HUDEP-2 (cell line): ENCODE measurements at regions not wholly inside any gene's neighbourhood (a gene's known extent, or its start where the extent isn't known, plus 50 kb on each side); places are given as distances from the start of the nearest gene placed in this dataset.

Source experiments
- DNase-seq, 76 experiments: peaks; one replicate each; lab custom pipeline; 2025; ENCODE audit not compliant: unreplicated experiment in 76 of 76; lab: John Stamatoyannopoulos, UW

- no peak for DNase-seq
Observed at GRCh38 chr20:6942266-6942665, 174.8 kb downstream of the BMP2 start.

- no peak for DNase-seq
Observed at GRCh38 chr20:6944292-6944691, 176.8 kb downstream of the BMP2 start.

- DNase-seq = no peak
Observed at GRCh38 chr20:6953611-6954010, 186.1 kb downstream of the BMP2 start.

- DNase-seq = no peak
Observed at GRCh38 chr20:6954219-6954618, 186.7 kb downstream of the BMP2 start.

- no peak for DNase-seq
Observed at GRCh38 chr20:6956056-6956455, 188.6 kb downstream of the BMP2 start.

GRCh38 chr20:6956574-6956973 lies 189.1 kb downstream of the BMP2 start:
- no peak for DNase-seq

GRCh38 chr20:6959900-6960312 lies 192.4 kb downstream of the BMP2 start:
- no peak for DNase-seq

- DNase-seq = no peak
Observed at GRCh38 chr20:6966721-6967120, 199.2 kb downstream of the BMP2 start.

GRCh38 chr20:6974838-6975237 lies 207.4 kb downstream of the BMP2 start:
- no peak for DNase-seq

GRCh38 chr20:6975311-6975710 lies 207.8 kb downstream of the BMP2 start:
- no peak for DNase-seq

GRCh38 chr20:6976106-6976900 lies 208.8 kb downstream of the BMP2 start:
- no peak for DNase-seq

GRCh38 chr20:6979621-6980020 lies 212.1 kb downstream of the BMP2 start:
- no peak for DNase-seq

- DNase-seq = no peak
Observed at GRCh38 chr20:6993011-6993410, 225.5 kb downstream of the BMP2 start.

- no peak for DNase-seq
Observed at GRCh38 chr20:6993511-6993910, 226.0 kb downstream of the BMP2 start.

- DNase-seq = no peak
Observed at GRCh38 chr20:6994452-6994851, 227.0 kb downstream of the BMP2 start.

GRCh38 chr20:6998909-6999308 lies 231.4 kb downstream of the BMP2 start:
- no peak for DNase-seq

GRCh38 chr20:6999381-6999780 lies 231.9 kb downstream of the BMP2 start:
- DNase-seq = no peak

GRCh38 chr20:7003598-7003997 lies 236.1 kb downstream of the BMP2 start:
- no peak for DNase-seq

GRCh38 chr20:7004801-7005200 lies 237.3 kb downstream of the BMP2 start:
- no peak for DNase-seq

GRCh38 chr20:7010527-7010926 lies 243.0 kb downstream of the BMP2 start:
- DNase-seq = no peak

- DNase-seq = no peak
Observed at GRCh38 chr20:7015257-7015656, 247.8 kb downstream of the BMP2 start.

- DNase-seq = no peak
Observed at GRCh38 chr20:7022597-7022996, 255.1 kb downstream of the BMP2 start.

GRCh38 chr20:7025635-7026034 lies 258.1 kb downstream of the BMP2 start:
- no peak for DNase-seq
